ENCODE measurements at regions not wholly inside any gene's neighbourhood (a gene's known extent, or its start where the extent isn't known, plus 50 kb on each side); places are given as distances from the start of the nearest gene placed in this dataset.

DNA sequence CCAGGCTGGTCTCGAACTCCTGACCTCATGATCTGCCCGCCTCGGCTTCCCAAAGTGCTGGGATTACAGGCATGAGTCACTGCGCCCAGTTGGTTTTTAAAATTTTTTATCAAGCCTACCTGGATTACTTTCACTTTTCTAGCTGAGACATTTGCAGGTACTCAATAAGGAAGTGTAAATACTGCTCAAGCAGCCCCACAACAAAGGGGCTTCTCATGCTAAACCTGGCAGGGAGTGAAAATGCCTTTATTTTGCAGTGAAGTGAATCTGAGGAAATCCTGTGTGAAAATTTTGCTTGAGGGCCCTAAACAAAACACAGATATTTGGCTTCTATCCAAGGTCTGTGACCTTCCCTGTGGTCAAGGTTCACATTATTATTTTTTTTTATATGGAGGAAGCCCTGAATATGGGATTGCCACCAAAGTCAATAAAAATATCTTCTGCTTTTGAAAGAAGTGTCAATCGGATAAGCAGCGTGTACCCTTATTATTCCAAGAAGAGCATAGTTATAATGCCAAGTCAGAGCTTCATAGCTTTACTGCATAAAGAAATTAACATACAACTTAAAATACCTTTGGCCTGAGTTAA, 481.0 kb downstream of the SH2D1A start:
- Histone ChIP-seq H4K91ac (ENCODE audit: insufficient read length, low read depth, low read length) (no peak overlapping the region), H3K4me1 (ENCODE audit: insufficient read depth, low read length) (no peaks in the 10 kb centered on the region), H3K27me3 (ENCODE audit: insufficient read depth, low read length) (no peaks in the 10 kb centered on the region), H4K5ac (ENCODE audit: insufficient read length, low read depth, low read length) (no peak overlapping the region), H3K4ac (ENCODE audit: low read depth, low read length) (no peak overlapping the region), H2AK5ac (ENCODE audit: insufficient read length, low read length) (no peak overlapping the region), H3K79me1 (ENCODE audit: insufficient read depth, low read depth, low read length, poor library complexity, severe bottlenecking) (no peaks in the 10 kb centered on the region), H3T11ph (ENCODE audit: low read length) (no peak overlapping the region), H2BK15ac (ENCODE audit: low read depth, low read length) (no peak overlapping the region), H3K9ac (ENCODE audit: extremely low read depth, insufficient read length, low read length) (no peak overlapping the region), H3K9me3 (ENCODE audit: control insufficient read depth, low read depth, low read length) (no peaks in the 10 kb centered on the region), H3K23me2 (ENCODE audit: insufficient read length, low read depth, low read length, poor library complexity, severe bottlenecking) (no peaks in the 10 kb centered on the region), H3K56ac (ENCODE audit: insufficient read length, low read depth, low read length) (no peak overlapping the region), H3K23ac (ENCODE audit: insufficient read length, low read depth, low read length) (no peak overlapping the region), H3K27ac (ENCODE audit: insufficient read length, low read depth, low read length) (no peak overlapping the region), H3K4me2 (ENCODE audit: insufficient read depth, insufficient read length, low read length) (no peak overlapping the region), H3K79me2 (ENCODE audit: insufficient read depth, low read length) (no peaks in the 10 kb centered on the region), H2BK12ac (ENCODE audit: insufficient read length, low read depth, low read length) (no peak overlapping the region), H3K14ac (ENCODE audit: insufficient read depth, low read length) (no peak overlapping the region), H3K18ac (ENCODE audit: insufficient read length, low read depth, low read length) (no peak overlapping the region), H2AFZ (ENCODE audit: low read length) (no peak overlapping the region), H4K8ac (replicated peaks; ENCODE audit: insufficient read length, low read depth, low read length) (no peak overlapping the region), H2BK5ac (ENCODE audit: insufficient read length, low read length) (no peak overlapping the region), H4K20me1 (ENCODE audit: control insufficient read depth, insufficient read depth, insufficient read length) (no peaks in the 10 kb centered on the region), H2BK120ac (ENCODE audit: low read depth, low read length, poor library complexity, severe bottlenecking) (no peak overlapping the region), H2BK20ac (ENCODE audit: low read depth, low read length, poor library complexity, severe bottlenecking) (no peak overlapping the region)
- no CpG with 5 or more reads among the region's 6 CpGs for WGBS (ENCODE audit: extremely low coverage, insufficient read length, low lambda C conversion rate)
- no peak for DNase-seq
- Mint-ChIP-seq H3K4me3 (no peak overlapping the region), H3K9me3 (no peaks in the 10 kb centered on the region; a peak in 2 of 5 replicates), H3K27me3 (ENCODE audit: low read depth) (no peaks in the 10 kb centered on the region), H3K27ac (no peak overlapping the region), H3K36me3 (ENCODE audit: insufficient read depth in 1 of 3, low read depth in 3 of 3) (no peaks in the 10 kb centered on the region), H3K4me1 (peaks cover 14 to 20% of the 10 kb centered on the region in 2 experiments)
- TF ChIP-seq CTCF (conservative IDR thresholded peaks at IDR 0.05) = no peak
